ENCODE measurements at regions not wholly inside any gene's neighbourhood (a gene's known extent, or its start where the extent isn't known, plus 50 kb on each side); places are given as distances from the start of the nearest gene placed in this dataset.
"Not testable (repeated sequence)": the region's sequence is repeated elsewhere in the genome, so short reads cannot be mapped to it uniquely, and the experiment has no call there.

DNA sequence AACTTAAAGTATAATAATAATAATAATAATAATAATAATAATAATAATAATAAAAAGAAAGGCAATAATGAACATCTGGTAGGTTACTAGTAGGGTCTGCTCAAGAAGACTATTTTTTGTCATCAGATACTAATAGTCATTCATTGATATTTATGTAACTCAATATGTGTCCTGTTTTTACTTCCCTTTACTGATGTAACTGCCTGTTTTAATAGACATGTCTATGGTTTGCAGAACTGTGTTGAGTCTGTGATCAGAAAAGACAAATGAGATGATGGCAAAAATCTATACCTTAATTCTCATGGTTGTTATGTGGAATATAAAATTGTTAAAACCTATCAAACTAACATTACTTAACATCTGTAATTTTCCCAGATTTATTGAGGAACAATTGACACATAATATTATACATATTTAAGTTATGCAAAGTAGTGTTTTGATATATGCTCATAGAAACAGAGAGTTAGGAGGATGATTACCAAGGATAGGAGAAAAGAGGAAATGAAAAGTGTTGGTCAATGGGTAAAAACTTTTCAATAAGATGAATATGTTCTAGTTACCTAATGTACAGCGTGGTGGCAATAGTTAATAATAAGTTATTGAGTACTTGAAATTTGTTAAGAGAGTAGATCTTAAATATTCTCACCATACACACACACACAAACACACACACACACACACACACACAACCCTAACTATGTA lies 699.4 kb downstream of the ZPLD1 start:
- in situ Hi-C loops (cut with HindIII; ENCODE audit: low sequenced_read_pairs), result no loop called here

DNA sequence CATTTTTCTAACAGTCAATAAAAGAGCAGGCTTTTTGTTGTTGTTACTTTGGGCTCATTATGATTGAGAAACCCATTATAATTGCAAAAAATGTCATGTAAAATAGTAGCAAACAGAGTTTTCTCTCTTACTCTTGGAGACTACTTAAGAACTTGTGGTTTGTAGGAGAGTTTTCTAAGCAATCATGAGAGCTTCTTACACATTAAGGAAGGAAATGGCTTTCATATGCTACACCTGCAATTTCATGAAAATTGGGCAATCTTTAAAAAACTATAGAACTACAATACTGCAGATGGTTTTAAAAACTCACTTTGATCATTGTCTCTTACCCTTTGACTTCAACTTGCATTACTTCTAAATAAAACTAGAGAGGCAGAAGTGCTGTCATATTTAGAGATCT lies 701.8 kb downstream of the ZPLD1 start:
- in situ Hi-C loops (cut with HindIII; ENCODE audit: low sequenced_read_pairs), result no loop called here

DNA sequence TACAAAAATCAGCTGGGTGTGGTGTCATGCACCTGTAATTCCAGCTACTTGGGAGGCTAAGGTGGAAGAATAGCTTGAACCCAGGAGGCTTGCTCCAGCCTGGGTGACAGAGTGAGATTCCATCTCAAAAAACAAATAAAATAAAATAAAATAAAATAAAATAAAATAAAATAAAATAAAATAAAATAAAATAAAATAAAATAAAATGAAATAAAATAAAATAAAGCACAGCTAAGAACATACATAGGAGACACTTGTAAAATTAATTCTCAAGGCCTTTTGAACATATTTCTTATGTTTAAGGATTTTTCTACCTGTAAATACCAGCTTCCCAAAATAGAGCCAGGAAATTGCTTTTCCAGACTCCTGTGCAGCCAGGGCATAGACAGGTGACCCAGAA lies 703.0 kb downstream of the ZPLD1 start:
- in situ Hi-C loops (cut with HindIII; ENCODE audit: low sequenced_read_pairs), result no loop called here

DNA sequence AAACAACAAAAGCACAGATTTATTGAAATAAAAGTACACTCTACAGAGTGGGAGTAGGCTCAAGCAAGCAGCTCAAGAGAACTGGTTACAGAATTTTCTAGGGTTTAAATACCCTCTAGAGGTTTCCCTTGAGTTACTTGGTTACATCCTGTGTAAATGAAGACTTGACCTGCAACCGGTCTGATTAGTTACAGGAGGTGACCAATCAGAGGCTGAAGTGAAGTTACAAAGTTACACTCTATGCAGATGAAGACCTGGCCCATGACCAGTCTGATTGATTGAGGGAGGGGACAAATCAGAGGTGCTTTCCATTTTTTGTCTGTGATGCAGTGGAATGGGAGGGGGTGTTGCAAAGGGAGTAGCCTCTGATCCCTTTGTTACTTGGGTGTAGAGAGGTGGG lies 723.4 kb downstream of the ZPLD1 start:
- in situ Hi-C loops (cut with HindIII; ENCODE audit: low sequenced_read_pairs), result no loop called here

DNA sequence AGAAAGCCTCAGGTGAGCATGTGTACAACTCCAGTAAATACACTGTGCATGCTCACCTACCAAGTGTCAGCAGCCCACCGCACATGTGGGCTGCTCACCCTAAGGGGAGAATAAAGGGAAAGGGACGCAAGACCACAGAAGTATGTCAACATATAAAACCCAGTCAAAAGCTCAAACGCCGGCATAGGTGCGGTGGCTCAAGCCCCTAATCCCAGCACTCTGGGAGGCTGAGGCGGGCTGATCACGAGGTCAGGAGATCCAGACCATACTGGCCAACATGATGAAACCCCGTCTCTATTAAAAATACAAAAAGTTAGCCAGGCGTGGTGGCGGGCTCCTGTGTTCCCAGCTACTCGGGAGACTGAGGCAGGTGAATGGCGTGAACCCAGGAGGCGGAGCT lies 732.1 kb downstream of the ZPLD1 start:
- in situ Hi-C loops (cut with HindIII; ENCODE audit: low sequenced_read_pairs), result no loop called here

DNA sequence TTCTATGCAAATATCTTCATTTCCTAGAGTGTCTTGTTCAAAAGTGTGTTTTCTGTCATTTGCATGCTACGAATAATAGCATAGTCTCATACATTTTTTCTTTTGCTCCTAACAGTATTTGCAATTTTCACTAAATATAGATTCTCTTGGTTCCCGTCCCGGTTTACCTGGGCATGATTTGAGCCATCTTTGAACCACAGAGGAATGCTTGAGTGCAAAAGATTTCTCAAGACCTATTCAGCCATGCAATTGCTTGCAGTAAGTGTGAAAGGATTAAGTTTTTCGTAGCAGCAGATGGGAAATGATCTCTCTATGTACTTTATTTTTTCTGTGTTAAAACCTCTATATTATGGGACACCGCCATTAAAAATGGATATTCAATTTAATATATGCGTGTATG lies 733.0 kb downstream of the ZPLD1 start:
- in situ Hi-C loops (cut with HindIII; ENCODE audit: low sequenced_read_pairs), result no loop called here

DNA sequence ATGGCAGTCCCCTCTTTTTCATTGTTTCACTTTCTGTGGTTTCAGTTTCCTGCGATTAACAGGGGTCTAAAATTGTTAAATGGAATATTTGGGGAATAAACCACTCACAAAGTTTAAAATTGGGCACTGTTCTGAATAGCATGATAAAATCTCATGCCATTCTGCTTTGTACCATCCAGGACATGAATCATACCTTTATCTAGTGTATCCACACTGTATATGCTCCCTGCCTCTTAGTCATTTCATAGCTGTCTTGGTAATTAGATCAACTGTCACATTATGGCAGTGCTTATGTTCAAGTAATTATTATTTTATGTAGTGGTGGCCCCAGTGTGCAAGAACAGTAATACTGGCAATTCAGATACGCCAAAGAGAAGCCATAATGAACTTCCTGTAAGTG lies 734.5 kb downstream of the ZPLD1 start:
- in situ Hi-C loops (cut with HindIII; ENCODE audit: low sequenced_read_pairs), result no loop called here

DNA sequence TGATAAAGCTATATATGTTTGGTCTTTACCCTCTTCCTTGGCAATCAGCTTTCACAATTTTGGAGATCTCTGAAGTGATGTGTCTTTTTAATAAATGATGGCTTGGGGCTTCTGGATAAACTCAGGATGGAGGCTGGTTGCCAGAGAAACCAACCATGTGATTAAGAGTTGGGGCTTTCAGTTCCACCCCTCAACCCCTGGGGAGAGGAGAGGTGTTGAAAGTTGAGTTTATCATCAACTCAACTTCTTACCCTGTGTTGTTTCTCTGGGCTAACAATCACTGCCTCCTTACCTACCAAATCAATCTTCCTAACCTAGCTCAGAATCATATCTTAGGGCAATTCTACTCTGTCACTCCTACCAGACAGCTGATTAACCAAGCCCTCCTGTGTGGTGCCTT lies 735.8 kb downstream of the ZPLD1 start:
- in situ Hi-C loops (cut with HindIII; ENCODE audit: low sequenced_read_pairs), result no loop called here

DNA sequence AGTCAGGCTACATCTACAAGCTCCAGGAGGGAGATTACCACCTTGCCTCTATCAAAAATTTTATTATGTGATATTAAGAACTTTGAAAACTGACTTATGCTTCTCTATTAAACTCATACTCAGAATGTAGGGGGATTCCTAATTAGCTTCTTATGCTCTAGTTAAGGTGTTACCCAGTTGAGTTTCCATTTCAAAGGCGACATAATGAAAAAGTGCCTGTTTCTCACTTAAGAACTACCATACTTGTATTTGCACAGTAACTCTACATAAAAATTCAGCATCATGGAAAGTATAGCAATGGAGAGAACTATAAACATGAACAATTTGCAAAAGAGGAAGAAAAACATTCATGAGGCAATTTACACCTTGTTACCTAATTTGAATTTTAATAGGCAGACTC lies 739.1 kb downstream of the ZPLD1 start:
- in situ Hi-C loops (cut with HindIII; ENCODE audit: low sequenced_read_pairs), result no loop called here

DNA sequence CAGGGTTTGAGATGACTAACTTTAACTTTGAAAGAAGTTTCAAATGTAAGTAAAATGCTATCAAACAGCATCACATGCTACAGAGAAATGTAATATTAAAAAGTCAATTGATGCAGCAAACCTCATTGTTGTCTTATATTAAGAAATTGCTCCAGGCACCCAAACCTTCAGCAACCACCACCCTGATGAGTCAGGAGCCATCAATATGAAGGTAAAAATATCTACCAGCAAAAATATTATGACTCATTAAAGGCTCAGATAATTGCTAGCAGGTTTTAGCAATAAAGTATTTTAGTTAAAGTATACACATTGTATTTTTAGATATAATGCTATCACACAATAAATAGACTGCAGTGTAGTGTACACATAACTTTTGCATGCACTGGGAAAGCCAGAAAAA lies 746.3 kb downstream of the ZPLD1 start:
- in situ Hi-C loops (cut with HindIII; ENCODE audit: low sequenced_read_pairs), result no loop called here

DNA sequence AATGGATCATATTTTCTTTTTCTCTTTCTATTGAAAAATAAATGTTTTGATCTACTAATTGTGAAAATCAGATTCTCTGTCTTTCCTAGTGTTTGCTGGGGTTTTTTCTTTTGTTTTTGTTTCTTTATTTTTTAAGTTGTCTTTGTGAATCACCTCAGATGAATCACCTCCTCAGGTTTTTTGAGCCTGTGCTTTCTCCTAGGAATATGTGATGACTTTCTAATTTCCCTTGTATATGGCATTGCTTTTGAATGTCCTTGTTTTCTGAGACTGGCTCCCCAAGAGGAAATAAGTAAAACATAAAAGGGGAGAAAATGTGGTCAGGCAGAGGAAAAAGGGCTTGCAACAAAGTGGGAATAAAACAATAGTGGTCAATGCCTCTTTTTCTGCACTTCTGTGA lies 750.0 kb downstream of the ZPLD1 start:
- in situ Hi-C loops (cut with HindIII; ENCODE audit: low sequenced_read_pairs), result no loop called here

DNA sequence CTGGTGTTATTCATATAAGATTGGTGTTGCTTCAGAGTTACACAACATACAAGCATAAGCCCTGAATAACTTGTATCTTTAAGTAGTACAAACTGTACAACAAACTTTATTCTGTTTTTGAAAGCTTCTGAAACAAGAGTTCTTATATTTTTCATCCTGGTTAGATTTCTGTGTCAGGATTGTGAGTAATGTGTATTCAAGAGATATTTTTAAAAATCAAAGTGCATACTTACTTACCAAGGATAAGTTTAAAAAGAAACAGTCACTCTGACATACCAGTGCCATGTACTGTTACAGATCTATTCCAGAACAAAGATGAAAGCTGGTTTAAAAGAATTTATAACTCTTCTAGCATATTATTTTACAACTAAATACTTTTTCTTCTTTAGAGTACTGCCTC lies 755.1 kb downstream of the ZPLD1 start:
- in situ Hi-C loops (cut with HindIII; ENCODE audit: low sequenced_read_pairs), result no loop called here

DNA sequence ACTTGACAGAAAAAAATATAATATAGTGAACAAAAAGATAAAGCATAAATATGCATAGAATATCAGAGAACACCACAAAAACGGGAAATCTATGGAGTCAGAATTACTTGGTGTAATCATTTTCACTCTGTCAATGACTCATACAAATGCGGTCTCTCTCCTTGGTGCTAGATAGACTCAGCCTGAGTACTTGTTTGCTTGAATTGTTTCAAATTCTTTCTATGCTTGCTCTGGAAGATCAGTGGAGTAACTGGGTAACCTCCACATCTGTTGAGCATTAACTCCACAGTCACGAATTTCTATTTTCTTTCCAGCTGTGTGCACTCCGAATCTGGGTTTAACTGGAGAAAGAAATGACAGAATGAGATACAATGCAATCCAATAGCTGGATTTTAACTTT lies 760.4 kb downstream of the ZPLD1 start:
- in situ Hi-C loops (cut with HindIII; ENCODE audit: low sequenced_read_pairs), result no loop called here

DNA sequence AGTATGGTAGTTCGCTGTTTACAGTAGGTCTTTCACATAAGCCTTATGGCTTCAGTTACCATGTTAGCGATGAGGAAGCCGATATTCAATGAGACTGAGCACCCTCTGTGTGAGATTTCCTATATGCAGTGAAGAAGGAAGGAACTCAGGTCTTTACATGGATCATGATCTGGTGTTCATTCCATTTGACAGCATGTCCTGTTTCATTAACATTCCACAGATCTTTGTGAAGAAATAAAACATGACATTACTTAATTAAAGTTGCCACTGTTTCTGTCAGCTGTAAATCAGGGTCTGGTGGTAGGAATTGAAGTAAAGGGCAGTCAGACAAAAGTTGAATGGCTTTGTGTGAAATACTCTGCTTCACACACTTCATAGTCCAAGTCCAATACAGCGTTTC lies 768.6 kb downstream of the ZPLD1 start:
- in situ Hi-C loops (cut with HindIII; ENCODE audit: low sequenced_read_pairs), result no loop called here

DNA sequence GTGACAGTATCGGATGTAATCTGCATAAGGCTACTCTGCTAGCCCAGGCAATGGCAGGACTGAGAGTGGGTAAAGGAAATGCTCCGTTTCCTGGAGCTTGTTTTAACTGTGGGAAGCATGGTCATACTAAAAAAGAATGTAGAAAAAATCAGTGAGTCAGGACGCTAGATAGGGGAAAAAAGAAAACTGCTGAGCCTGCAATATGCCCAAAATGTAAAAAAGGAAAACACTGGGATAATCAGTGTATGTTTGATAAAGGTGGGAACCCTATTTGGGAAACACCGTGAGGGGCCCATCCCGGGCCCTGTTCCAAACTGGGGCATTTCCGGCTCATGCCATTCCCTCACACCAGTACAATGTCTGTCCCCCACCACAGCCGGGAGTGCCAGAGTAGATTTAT lies 775.8 kb downstream of the ZPLD1 start:
- in situ Hi-C loops (cut with HindIII; ENCODE audit: low sequenced_read_pairs), result no loop called here

DNA sequence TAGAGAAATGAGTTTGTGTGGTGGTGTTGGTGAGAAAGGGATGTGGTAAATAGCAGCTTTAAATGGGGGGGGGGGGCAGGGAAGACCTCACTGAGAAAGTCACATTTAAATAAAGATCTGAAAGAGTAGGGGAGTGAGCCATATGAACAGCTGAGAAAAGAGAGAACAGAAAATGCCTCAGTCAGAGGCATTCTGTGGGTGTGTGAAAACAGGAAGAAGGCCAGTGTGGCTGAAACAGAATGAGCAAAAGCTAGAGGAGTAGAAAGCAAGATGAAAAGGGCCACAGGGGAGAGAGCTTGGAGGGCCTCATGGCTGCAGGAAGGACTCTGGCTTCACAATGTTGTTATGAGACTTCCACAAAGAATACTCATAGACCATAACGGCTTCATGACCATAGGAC lies 783.3 kb downstream of the ZPLD1 start:
- in situ Hi-C loops (cut with HindIII; ENCODE audit: low sequenced_read_pairs), result no loop called here

DNA sequence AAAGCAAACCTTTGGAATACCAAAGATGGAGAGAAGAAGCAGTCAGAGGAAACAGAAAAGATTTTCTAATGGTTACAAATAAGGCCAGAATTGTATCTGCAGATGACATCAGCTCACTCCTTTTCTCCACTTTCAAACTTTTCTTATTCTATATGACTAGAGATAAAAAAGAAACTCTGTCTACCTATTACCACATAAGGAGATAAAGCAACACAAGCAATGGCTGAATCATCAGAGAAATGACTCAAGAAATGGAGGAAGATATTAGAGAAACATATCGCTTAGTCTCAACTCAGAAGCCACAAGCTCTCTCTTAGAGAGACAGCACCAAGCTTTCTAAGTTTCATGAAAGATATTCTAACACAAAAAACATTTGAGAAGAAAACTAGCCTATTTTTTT lies 784.0 kb downstream of the ZPLD1 start:
- in situ Hi-C loops (cut with HindIII; ENCODE audit: low sequenced_read_pairs), result no loop called here

DNA sequence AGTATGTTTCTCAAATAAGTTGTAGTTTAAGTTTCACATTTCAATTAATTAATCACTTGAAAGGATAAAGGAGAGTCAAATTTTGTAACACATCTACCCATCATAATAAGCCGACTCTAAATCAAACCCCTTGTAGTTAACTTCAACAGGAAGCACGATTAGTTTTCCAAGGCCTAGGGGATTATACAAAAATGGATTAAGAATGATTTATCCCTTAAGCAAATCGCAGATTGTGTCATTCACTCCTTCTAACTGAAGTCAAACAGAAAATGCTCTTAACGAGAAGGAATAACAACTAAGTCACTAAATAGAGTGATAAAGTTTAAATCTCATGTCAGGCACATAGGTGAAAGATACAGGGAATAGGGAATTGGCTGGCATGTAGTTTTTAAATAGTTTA lies 792.8 kb downstream of the ZPLD1 start:
- in situ Hi-C loops (cut with HindIII; ENCODE audit: low sequenced_read_pairs), result no loop called here

DNA sequence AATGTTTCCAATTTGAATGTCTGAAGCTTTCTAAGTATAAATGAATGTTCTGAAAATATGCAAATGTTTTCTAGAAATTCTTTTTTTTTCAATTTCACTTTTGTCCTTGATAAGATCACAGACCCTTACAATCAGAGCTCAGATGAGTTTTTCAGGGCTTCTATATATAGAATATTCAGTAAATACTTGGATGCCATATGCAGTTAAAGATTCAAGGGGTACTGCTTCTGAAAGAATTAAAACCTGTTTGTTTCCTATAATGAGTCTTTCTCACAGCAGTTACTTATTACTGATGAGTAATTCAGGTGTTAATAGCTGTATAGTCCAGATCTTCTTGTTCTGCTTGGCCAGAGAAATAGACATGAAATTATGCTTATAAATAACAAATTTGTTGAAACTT lies 812.6 kb downstream of the ZPLD1 start:
- in situ Hi-C loops (cut with HindIII; ENCODE audit: low sequenced_read_pairs), result no loop called here

DNA sequence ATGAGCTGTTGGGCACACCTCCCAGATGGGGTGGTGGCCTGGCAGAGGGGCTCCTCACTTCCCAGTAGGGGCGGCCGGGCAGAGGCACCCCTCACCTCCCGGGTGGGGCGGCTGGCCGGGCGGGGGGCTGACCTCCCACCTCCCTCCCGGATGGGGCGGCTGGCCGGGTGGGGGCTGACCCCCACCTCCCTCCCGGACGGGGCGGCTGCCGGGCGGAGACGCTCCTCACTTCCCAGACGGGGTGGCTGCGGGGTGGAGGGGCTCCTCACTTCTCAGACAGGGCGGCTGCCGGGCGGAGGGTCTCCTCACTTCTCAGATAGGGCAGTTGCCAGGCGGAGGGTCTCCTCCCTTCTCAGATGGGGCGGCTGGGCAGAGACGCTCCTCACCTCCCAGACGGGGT lies 820.0 kb downstream of the ZPLD1 start:
- in situ Hi-C loops (cut with HindIII; ENCODE audit: low sequenced_read_pairs), result not testable (repeated sequence)

DNA sequence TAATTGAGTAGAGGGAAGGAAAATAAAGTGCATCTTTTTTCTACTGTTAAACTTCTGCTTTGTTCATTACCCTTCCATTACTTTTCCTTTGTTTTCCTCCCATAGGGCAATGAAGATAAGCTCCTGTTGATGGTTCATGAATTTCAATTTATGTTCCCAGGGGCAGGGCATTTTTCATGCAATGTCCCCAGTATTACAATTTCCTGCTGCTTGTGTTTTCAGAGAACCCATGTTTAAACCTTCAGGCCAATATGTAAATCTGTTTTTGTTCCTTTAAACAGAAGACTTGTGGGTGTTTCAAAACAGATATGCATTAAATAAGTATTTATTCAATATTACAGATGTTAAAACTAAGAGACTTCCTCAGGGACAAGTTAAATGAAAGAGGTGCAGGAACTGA lies 834.5 kb downstream of the ZPLD1 start:
- in situ Hi-C loops (cut with HindIII; ENCODE audit: low sequenced_read_pairs), result no loop called here

DNA sequence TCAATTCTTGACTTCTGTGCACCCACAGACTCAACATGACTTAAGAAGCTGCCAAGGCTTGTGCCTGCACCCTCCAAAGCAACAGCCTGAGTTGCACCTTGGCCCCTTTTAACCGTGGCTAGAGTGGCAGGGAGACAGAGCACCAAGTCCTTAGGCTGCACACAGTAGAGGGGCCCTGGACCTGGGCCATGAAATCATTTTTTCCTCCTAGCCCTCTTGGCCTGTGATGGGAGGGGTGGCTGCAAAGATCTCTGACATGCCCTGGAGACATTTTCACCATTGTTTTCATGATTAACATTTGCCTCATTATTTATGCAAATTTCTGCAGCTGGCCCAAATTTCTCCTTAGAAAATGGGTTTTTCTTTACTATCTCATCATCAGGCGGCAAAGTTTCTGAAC lies 836.8 kb downstream of the ZPLD1 start:
- in situ Hi-C loops (cut with HindIII; ENCODE audit: low sequenced_read_pairs), result no loop called here

DNA sequence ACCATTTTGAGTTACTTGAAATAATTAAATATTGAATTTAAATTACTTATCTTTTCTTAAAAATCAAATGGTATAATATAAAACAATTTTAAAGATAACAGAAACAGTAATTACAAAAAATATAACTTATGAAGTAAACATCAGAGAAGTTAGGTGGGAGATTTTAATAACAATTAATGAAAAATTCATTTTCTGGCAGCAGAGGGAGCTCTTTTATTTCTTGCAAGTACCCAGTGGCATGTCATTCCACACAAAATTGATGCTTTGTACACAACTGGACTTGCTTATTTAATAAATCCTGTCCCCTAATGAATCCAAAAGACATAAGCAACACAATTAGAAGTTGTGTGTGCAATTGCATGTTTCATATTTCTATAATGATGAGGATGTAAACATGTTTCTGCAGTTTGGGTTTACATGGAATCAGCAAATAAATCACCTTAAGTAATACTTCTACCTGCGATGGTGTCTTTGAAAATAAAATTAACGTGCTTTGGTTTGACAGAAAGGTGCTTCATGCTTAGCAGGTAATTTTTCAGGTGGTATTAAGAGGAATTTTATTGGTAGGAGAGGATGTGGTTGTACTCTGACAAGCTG lies 861.3 kb downstream of the ZPLD1 start:
- in situ Hi-C loops (cut with HindIII; ENCODE audit: low sequenced_read_pairs), result no loop called here

All from endothelial cell of hepatic sinusoid (primary cell).